GM18505 (cell line): ENCODE measurements at regions not wholly inside any gene's neighbourhood (a gene's known extent, or its start where the extent isn't known, plus 50 kb on each side); places are given as distances from the start of the nearest gene placed in this dataset.

Source experiments
- ATAC-seq: cut with Tn5 transposase; IDR thresholded peaks from one replicate; pipeline ENCODE4 v1.9.1; 2021; ENCODE audit not compliant: unreplicated experiment
- POLR2A ChIP-seq: IDR thresholded peaks from 4 replicates; pipeline ENCODE4 v1.6.1; 2011; ENCODE audit warnings: borderline replicate concordance; ENCODE audit not compliant: insufficient read depth, insufficient read length; ENCODE audit errors: extremely low read depth

- no peak for TF ChIP-seq POLR2A
- ATAC-seq = no peak
Observed at GRCh38 chr21:15274701-15275485, 210.1 kb upstream of the NRIP1 start.

GRCh38 chr21:15275615-15276235 is 210.9 kb upstream of the NRIP1 start:
- no peak for TF ChIP-seq POLR2A

DNA sequence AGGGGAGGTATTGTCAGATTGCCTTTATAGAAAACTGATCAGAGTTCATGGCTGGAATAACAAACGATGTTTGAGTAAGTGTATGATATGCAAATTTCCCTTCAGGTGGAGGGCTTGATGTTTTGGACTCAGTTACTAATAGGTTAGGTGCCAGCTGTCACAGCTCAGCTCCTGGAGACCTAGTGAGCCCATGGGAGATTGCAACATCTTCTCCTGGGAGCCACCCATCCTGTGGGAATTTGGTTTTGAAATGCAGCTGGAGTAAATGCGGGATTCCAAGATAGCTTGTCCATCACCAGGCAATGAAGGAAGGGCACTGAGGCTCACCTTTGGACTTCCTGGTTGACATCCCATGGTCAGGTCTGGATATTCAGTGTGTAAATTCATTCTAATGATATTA is 211.4 kb upstream of the NRIP1 start:
- no peak for ATAC-seq

More at GRCh38 chr21:15275615-15276235, 210.9 kb upstream of the NRIP1 start:
- ATAC-seq = no peak

GRCh38 chr21:15277466-15277865 is 212.7 kb upstream of the NRIP1 start:
- TF ChIP-seq POLR2A = no peak
- no peak for ATAC-seq

More for the DNA sequence above, 211.4 kb upstream of the NRIP1 start:
- TF ChIP-seq POLR2A = no peak

DNA sequence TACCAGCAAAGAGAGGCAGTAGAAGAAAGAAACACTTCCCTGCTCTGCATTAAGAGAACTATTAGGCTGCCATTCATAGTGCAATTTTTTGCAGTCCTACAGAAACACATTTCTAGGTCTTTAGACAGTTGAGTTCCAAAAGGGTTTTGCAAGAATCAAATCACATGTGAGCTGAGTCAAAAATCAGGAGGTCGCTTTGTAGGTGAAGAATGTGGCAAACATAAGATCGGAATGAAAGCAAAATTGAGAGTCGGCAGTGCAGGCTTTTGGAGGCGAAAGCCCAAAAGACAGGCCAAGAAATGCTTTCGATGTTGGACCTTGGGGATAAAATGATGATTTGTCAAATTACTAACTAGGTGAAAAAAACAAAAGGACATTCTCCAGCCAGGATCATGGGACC is 213.5 kb upstream of the NRIP1 start:
- TF ChIP-seq POLR2A = no peak
- no peak for ATAC-seq

- TF ChIP-seq POLR2A = no peak
- no peak for ATAC-seq
Observed at GRCh38 chr21:15278851-15279250, 214.1 kb upstream of the NRIP1 start.

DNA sequence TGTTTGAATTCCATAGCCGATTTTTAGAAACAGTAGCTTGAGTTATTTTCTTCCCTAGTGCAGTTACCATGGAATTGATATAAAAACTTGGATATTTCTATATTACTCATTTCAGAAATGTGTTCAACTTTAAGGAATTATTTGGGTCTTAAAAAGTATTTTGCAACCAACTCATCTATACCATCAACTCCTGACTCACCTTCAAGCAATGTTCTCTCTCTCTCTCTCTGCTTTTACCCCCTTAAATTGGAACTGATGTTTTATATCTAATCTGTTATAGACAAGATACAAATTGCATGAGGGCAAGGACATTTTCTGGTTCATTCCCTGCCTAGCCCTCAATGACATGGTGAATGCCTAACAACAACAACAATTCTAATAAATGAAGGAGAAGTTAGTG is 214.7 kb upstream of the NRIP1 start:
- TF ChIP-seq POLR2A = no peak
- no peak for ATAC-seq

GRCh38 chr21:15281714-15282113 is 216.9 kb upstream of the NRIP1 start:
- no peak for ATAC-seq

GRCh38 chr21:15282665-15283064 is 217.9 kb upstream of the NRIP1 start:
- no peak for ATAC-seq

More at GRCh38 chr21:15281714-15282113, 216.9 kb upstream of the NRIP1 start:
- no peak for TF ChIP-seq POLR2A

GRCh38 chr21:15283138-15283537 is 218.3 kb upstream of the NRIP1 start:
- TF ChIP-seq POLR2A = no peak
- no peak for ATAC-seq

More at GRCh38 chr21:15282665-15283064, 217.9 kb upstream of the NRIP1 start:
- no peak for TF ChIP-seq POLR2A

- no peak for TF ChIP-seq POLR2A
- no peak for ATAC-seq
Observed at GRCh38 chr21:15283789-15284188, 219.0 kb upstream of the NRIP1 start.

- no peak for ATAC-seq
- no peak for TF ChIP-seq POLR2A
Observed at GRCh38 chr21:15285556-15285955, 220.8 kb upstream of the NRIP1 start.

GRCh38 chr21:15289246-15289645 is 224.4 kb upstream of the NRIP1 start:
- TF ChIP-seq POLR2A = no peak
- no peak for ATAC-seq

DNA sequence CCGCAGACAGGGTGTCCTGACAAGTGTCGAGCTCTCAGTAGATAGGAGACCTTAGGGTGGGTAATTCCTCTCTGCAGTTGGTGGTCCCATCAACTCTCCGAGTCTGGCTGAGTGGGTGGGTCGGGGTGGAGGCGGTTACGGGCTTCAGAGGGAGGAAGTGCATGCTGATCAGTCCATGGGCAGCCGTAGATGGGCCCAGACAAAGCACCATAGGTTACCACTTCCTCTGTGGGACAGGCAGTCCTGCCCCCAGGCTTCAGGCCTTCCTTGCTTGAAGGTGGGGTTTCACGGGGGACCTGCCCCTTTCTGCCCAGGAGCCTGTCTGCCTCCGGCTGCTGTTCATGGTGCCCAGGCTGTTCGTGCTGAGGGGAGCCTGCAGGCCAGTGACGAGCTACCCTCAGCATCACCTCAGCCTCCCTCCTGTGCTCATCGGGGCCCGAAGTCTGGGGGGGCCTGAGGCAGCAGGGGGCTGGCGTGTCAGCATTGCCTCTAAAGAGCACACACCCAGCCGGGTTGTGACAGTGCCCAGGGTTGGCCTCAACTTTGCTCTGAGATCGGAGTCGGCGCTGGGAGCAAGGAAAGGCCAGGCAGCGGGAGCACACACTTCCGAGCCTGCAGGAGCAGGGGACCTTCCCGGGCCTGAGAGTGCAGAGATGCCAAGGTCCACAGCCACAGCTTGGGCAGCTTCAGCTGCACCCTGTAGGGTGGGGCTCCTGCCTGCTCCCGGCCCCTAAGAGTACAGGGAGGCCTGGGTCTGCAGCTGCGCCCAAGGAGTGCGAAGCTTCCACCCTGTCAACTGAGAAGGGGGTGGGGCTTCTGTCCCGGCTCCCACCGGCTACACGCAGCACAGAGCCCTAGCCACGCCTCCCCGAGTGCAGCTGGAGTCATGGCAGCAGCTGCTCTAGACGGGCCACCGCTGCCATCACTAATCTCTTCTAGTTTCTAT is 225.4 kb upstream of the NRIP1 start:
- no peak for TF ChIP-seq POLR2A
- ATAC-seq = no peak

- no peak for TF ChIP-seq POLR2A
- no peak for ATAC-seq
Observed at GRCh38 chr21:15291621-15292266, 226.9 kb upstream of the NRIP1 start.
